ENCODE measurements at regions not wholly inside any gene's neighbourhood (a gene's known extent, or its start where the extent isn't known, plus 50 kb on each side); places are given as distances from the start of the nearest gene placed in this dataset.

DNA sequence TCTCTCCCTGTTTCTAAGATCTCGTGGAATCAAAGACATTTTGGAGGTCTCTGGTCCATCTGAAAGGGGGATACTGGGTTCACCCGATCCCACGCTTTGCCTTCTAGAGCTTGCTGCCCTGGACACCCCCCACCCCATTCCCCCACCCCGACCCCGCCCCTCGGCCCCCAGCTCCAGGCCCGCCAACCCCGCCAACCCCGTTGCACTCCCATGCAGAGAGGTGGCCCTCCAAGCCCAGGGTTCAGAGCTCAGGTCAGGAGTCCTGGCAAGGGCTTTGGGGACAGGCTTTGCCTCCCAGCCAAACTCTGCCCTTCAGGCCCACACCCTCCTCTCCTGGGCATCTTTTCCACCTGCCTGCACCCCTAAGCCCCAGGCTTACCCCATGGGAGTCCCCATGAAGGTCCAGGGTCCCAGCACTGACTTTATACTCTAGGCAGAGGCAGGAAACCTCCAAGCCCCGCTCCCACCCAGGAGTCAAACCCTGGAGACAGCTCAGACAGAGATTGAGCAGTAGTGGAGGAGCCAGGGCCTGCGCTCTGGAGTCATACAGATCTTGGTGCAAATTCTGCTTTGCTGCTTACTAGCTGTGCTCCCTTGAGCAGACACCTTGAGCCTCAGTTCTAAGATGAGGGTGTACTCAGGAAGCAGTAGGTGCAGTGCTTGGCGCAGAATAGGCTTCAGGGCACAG, 155.9 kb downstream of the FOXD2 start:
- TF ChIP-seq TAF1 (IDR thresholded peaks at IDR 0.05; ENCODE audit: low read depth, low read length) (no peak), POLR2A (IDR thresholded peaks at IDR 0.05; ENCODE audit: control extremely low read depth in 1 of 2, low read depth in 2 of 2, low read length in 2 of 2) (no peak), CHD2 (IDR thresholded peaks at IDR 0.05; ENCODE audit: low read length) (no peak), MAFK (IDR thresholded peaks at IDR 0.05; ENCODE audit: low read depth, low read length) (no peak)

Measured in H1 (cell line).